PC-9 (cell line): ENCODE measurements at regions not wholly inside any gene's neighbourhood (a gene's known extent, or its start where the extent isn't known, plus 50 kb on each side); places are given as distances from the start of the nearest gene placed in this dataset.

Experiments
- CTCF ChIP-seq: fragments of 200-600 bp; sonication (generic); conservative IDR thresholded peaks from 2 replicates; pipeline ENCODE4 v1.6.1; 2017; ENCODE audit warnings: mixed run types, antibody characterized with exemption, mild to moderate bottlenecking, moderate library complexity
- EZH2 ChIP-seq: fragments of 200-600 bp; sonication (generic); IDR thresholded peaks from 2 replicates; pipeline ENCODE4 v1.8.0; 2017; ENCODE audit warnings: antibody characterized with exemption, low read depth

DNA sequence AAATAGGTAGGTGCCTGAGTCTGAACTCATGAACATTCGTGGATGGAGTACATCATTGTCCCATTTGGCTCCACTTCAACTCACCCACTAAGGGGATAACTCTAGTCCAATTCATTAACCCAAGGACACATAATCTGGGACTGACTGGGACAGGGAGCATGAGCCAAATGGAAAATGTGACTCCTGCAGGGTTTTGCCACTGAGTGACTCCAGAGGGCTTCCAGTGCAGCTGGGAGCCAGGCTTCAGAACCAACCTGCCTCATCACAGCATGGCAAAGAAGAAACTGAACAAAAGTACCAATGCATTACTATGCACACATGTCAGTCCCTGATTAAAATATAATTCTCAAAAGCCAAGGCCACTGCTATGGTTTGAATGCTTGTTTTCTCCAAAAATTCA is 159.7 kb upstream of the SNX2 start:
- no peak for TF ChIP-seq CTCF
- TF ChIP-seq EZH2, result no peak
